GM12892 (cell line): ENCODE measurements at regions not wholly inside any gene's neighbourhood (a gene's known extent, or its start where the extent isn't known, plus 50 kb on each side); places are given as distances from the start of the nearest gene placed in this dataset.

Source experiments
- DNase-seq: peaks from one replicate; pipeline ENCODE4 v3.0.0; 2011; ENCODE audit not compliant: insufficient read length
- FAIRE-seq: peaks from 2 replicates; lab custom pipeline; 2011; peaks lifted over from hg19 to GRCh38; lab: Jason Lieb, UNC
- POLR2A ChIP-seq: IDR thresholded peaks from 2 replicates; pipeline ENCODE4 v1.6.1; 2011; ENCODE audit warnings: low read depth, low read length, control low read depth
- POLR2AphosphoS5 ChIP-seq: IDR thresholded peaks from 2 replicates; pipeline ENCODE4 v1.6.1; 2011; ENCODE audit warnings: low read depth, low read length, control low read depth
- TAF1 ChIP-seq: IDR thresholded peaks from 2 replicates; pipeline ENCODE4 v1.6.1; 2011; ENCODE audit warnings: low read depth, mild to moderate bottlenecking, control low read depth, low read length, borderline replicate concordance

DNA sequence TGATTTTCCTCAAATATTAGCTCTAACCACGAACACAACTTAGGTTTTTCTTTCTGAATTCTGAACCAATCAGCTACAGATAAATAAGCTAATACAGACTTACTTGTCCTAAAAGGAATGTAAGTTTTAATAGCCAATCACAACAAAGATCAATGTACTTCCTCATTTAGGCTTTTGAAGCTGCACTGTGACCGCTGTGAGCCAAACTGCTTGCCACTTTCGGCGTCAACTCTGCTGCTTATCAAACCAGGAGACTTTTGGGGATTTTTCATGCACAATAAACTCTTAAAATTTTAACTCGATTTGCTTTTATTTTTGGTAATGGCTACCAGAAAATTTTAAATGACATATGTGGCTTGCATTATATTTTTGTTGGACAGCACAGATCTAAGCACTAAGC lies 92.5 kb downstream of the TMPRSS5 start:
- TF ChIP-seq POLR2A (no peak), TAF1 (no peak), POLR2AphosphoS5 (no peak)
- FAIRE-seq (no peak), DNase-seq (no peak)

GRCh38 chr11:113604186-113604585 lies 101.9 kb downstream of the TMPRSS5 start:
- no peak for DNase-seq
- no peak for TF ChIP-seq POLR2A
- no peak for TF ChIP-seq TAF1
- TF ChIP-seq POLR2AphosphoS5 = no peak

DNA sequence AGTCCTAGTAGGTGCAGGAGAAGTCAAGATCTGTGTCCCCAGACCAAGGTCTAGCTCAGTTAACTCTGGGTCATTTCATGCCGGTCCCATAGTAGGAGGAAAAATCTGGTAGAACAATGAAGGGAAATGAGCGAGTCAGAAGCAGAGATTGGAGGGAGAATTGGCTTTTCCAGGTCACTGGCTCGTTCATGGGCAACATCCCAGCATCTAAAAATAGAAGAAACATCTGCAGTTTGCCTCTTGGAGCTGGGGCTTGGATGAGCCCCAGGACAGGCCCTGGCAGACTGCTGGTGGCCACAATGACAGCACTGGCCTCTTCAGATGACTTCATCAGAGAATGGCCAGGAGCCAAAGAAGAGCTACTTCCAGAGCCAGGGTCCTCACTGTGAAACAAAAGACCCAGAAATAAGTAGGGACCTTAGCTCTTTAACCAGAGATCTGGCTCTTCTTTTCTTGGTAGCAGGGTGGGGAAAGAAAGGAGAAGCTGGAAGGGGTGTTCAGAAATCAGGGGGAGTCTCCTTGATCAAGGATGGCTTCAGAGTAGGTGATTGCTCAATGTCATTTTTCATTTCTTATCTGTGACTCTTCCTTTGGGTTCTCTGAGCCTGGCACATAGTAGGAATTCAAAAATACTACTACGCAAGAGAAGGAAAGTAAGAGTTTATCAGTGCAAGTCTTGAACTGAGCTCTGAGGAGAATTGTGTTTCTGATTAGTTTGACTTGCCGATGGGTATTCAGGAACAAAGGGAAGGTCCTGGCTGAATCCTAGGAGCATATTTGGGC lies 102.6 kb downstream of the TMPRSS5 start:
- DNase-seq (no peak), FAIRE-seq (no peak)
- TF ChIP-seq POLR2A (no peak), TAF1 (no peak), POLR2AphosphoS5 (no peak)

More at GRCh38 chr11:113604186-113604585, 101.9 kb downstream of the TMPRSS5 start:
- no peak for FAIRE-seq

- DNase-seq (no peak), FAIRE-seq (no peak)
- TF ChIP-seq POLR2A (no peak), POLR2AphosphoS5 (no peak), TAF1 (no peak)
Measured at GRCh38 chr11:113602483-113602882, 103.6 kb downstream of the TMPRSS5 start.

DNA sequence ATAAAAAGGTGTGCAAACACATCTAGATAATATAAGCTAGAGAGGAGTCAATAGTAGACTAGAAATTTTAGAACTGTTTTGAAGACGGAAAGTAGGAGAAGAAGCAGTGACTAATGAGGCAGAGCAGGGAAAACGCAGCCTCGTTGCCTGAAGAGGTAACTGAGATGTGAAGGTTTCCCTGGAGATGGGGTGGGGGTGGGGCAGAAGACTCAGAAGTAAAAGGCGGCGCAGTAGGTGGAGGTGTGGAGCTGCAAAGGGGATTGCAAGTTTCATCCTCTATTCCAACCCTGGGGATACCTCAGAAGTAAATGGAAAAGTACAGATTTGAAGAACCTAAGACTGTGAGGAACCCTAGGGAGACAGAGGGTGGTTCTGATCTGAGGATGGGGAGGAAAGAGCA lies 109.5 kb downstream of the TMPRSS5 start:
- no peak for TF ChIP-seq TAF1
- no peak for DNase-seq
- FAIRE-seq = no peak

- no peak for TF ChIP-seq POLR2A
- no peak for TF ChIP-seq POLR2AphosphoS5
- TF ChIP-seq TAF1 = no peak
- no peak for DNase-seq
- FAIRE-seq = no peak
Measured at GRCh38 chr11:113595810-113596594, 110.1 kb downstream of the TMPRSS5 start.

- DNase-seq = no peak
- TF ChIP-seq TAF1 (no peak), POLR2AphosphoS5 (no peak), POLR2A (no peak)
- no peak for FAIRE-seq
Measured at GRCh38 chr11:113593698-113594308, 112.3 kb downstream of the TMPRSS5 start.

DNA sequence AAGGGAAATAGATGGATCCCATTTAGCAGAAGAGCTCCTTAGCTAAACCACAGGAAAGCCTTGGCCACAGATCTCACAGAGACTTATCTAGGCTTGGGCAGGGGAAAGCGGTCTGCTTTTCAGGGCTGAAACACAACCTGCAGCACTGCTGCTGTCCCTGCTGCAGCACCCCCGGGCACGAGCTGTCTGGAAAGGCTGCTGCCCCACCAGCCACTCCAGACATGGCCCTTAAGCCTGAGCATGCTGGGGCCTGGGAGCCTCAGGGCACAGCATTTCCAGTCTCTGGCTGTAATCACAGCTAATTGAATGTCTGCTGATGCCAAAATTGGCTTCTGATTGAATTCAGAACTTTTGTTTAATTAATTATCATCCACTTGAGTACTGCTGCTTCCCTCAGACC lies 115.0 kb downstream of the TMPRSS5 start:
- DNase-seq (no peak), FAIRE-seq (no peak)
- TF ChIP-seq POLR2A (no peak), TAF1 (no peak), POLR2AphosphoS5 (no peak)

GRCh38 chr11:113587308-113587739 lies 112.1 kb upstream of the DRD2 start:
- FAIRE-seq (no peak), DNase-seq (no peak)
- no peak for TF ChIP-seq POLR2A
- TF ChIP-seq POLR2AphosphoS5 = no peak
- no peak for TF ChIP-seq TAF1

- no peak for TF ChIP-seq POLR2AphosphoS5
- TF ChIP-seq POLR2A = no peak
- TF ChIP-seq TAF1 = no peak
- no peak for FAIRE-seq
- no peak for DNase-seq
Measured at GRCh38 chr11:113584371-113584770, 109.2 kb upstream of the DRD2 start.

DNA sequence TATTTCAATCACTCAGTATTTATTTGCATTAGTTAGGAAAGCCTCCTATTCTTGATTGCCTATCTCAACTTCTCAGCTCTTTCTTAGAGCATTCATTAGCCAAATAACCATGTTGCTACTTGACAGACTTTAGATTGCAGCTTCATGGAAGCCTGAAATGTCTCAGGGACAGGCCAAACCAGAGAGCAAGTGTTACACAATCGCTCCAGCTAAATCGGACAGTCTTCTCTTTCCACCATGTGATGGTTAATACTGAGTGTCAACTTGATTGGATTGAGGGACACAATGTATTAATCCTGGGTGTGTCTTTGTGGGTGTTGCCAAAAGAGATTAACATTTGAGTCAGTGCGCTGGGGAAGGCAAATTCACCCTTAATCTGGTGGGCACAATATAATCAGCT lies 106.5 kb upstream of the DRD2 start:
- TF ChIP-seq POLR2A (no peak), TAF1 (no peak), POLR2AphosphoS5 (no peak)
- FAIRE-seq = no peak
- DNase-seq = no peak
